ENCODE measurements at regions not wholly inside any gene's neighbourhood (a gene's known extent, or its start where the extent isn't known, plus 50 kb on each side); places are given as distances from the start of the nearest gene placed in this dataset.

DNA sequence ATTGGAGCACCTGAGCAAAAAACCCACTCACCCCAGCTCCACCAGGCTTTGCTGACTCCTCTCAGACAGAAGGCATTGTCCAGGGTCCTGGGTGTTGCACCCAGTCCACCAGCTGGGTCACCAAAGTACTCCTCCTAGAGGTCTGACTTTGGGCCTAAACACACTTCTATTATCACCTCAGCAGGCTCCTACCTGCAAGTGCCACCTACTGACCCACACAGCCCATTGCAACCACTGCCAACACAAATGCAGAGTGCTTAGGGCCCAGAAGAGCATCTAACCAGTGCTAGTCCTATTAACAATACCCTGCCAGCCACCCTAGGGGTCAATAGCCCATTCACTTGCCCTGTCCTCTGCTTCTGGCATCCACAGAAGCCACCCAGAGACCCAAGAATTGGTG is 178.1 kb downstream of the DDX3Y start:
- intact Hi-C loops (cut with micrococcal nuclease), result no loop called here
- ATAC-seq (peak; percentile 54; the same call in 1 of the 2 replicates), DNase-seq (ENCODE audit: low read depth, low spot score) (no peak)
- Histone ChIP-seq H3K4me2 (ENCODE audit: low read length) (no peak overlapping the region), H3K27ac (ENCODE audit: low read depth, low read length) (no peak overlapping the region), H3K79me2 (ENCODE audit: insufficient read depth, low read length) (no peaks in the 10 kb centered on the region), H3K27me3 (ENCODE audit: insufficient read depth, low read length) (no peaks in the 10 kb centered on the region), H2AFZ (ENCODE audit: low read depth, low read length, poor library complexity, severe bottlenecking) (no peak overlapping the region), H3K9me3 (ENCODE audit: control insufficient read depth in 1 of 2, insufficient read depth in 1 of 2, low read depth in 1 of 2, low read length in 2 of 2) (no peaks in the 10 kb centered on the region), H3K4me1 (ENCODE audit: control insufficient read depth in 1 of 2, insufficient read depth in 2 of 2, low read length in 2 of 2) (no peaks in the 10 kb centered on the region), H3K36me3 (ENCODE audit: control insufficient read depth in 1 of 2, insufficient read depth in 2 of 2, low read length in 2 of 2) (no peaks in the 10 kb centered on the region), H3K4me3 (replicated peaks in 1 of 2; ENCODE audit: low read depth in 1 of 2, low read length in 2 of 2) (no peak overlapping the region), H3K9me2 (ENCODE audit: insufficient read depth) (no peaks in the 10 kb centered on the region), H4K20me1 (ENCODE audit: insufficient read depth) (no peaks in the 10 kb centered on the region), H3K9ac (ENCODE audit: low read length) (no peak overlapping the region)
- BruUV-seq (replicated peaks), result no TSS peak
- no peak for TF ChIP-seq SRF (IDR thresholded peaks at IDR 0.05; ENCODE audit: low read depth)
- TF ChIP-seq, protein P1, sequence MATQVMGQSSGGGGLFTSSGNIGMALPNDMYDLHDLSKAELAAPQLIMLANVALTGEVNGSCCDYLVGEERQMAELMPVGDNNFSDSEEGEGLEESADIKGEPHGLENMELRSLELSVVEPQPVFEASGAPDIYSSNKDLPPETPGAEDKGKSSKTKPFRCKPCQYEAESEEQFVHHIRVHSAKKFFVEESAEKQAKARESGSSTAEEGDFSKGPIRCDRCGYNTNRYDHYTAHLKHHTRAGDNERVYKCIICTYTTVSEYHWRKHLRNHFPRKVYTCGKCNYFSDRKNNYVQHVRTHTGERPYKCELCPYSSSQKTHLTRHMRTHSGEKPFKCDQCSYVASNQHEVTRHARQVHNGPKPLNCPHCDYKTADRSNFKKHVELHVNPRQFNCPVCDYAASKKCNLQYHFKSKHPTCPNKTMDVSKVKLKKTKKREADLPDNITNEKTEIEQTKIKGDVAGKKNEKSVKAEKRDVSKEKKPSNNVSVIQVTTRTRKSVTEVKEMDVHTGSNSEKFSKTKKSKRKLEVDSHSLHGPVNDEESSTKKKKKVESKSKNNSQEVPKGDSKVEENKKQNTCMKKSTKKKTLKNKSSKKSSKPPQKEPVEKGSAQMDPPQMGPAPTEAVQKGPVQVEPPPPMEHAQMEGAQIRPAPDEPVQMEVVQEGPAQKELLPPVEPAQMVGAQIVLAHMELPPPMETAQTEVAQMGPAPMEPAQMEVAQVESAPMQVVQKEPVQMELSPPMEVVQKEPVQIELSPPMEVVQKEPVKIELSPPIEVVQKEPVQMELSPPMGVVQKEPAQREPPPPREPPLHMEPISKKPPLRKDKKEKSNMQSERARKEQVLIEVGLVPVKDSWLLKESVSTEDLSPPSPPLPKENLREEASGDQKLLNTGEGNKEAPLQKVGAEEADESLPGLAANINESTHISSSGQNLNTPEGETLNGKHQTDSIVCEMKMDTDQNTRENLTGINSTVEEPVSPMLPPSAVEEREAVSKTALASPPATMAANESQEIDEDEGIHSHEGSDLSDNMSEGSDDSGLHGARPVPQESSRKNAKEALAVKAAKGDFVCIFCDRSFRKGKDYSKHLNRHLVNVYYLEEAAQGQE (IDR thresholded peaks at IDR 0.05; ENCODE audit: low read depth), result no peak
- TF ChIP-seq, protein P2, sequence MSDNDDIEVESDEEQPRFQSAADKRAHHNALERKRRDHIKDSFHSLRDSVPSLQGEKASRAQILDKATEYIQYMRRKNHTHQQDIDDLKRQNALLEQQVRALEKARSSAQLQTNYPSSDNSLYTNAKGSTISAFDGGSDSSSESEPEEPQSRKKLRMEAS (IDR thresholded peaks at IDR 0.05), result no peak
- TF ChIP-seq ELF1 (IDR thresholded peaks at IDR 0.05; ENCODE audit: borderline replicate concordance, low read depth), result no peak
- TF ChIP-seq, protein P3, sequence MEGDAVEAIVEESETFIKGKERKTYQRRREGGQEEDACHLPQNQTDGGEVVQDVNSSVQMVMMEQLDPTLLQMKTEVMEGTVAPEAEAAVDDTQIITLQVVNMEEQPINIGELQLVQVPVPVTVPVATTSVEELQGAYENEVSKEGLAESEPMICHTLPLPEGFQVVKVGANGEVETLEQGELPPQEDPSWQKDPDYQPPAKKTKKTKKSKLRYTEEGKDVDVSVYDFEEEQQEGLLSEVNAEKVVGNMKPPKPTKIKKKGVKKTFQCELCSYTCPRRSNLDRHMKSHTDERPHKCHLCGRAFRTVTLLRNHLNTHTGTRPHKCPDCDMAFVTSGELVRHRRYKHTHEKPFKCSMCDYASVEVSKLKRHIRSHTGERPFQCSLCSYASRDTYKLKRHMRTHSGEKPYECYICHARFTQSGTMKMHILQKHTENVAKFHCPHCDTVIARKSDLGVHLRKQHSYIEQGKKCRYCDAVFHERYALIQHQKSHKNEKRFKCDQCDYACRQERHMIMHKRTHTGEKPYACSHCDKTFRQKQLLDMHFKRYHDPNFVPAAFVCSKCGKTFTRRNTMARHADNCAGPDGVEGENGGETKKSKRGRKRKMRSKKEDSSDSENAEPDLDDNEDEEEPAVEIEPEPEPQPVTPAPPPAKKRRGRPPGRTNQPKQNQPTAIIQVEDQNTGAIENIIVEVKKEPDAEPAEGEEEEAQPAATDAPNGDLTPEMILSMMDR (IDR thresholded peaks at IDR 0.05 in 2 of 3, conservative IDR thresholded peaks at IDR 0.05 in 1 of 3; ENCODE audit: borderline replicate concordance in 1 of 3, insufficient read depth in 1 of 3, low read depth in 2 of 3, low read length in 2 of 3), result no peak
- no peak for TF ChIP-seq POLR2A (IDR thresholded peaks at IDR 0.05; ENCODE audit: borderline replicate concordance, extremely low read depth, insufficient read depth, insufficient read length)
- TF ChIP-seq CBX3 (IDR thresholded peaks at IDR 0.05; ENCODE audit: low read depth), result no peak
- ChIA-PET POLR2A (no interaction called here), RAD21 (ENCODE audit: low non-redundant PET in 1 of 2, low total read pairs in 2 of 2, uncharacterized antibody in 2 of 2, unreplicated experiment in 2 of 2) (no interaction called here), CTCF (no interaction called here)

All from HCT116 (cell line).